ENCODE measurements at regions not wholly inside any gene's neighbourhood (a gene's known extent, or its start where the extent isn't known, plus 50 kb on each side); places are given as distances from the start of the nearest gene placed in this dataset.
"Not testable (repeated sequence)": the region's sequence is repeated elsewhere in the genome, so short reads cannot be mapped to it uniquely, and the experiment has no call there.

DNA sequence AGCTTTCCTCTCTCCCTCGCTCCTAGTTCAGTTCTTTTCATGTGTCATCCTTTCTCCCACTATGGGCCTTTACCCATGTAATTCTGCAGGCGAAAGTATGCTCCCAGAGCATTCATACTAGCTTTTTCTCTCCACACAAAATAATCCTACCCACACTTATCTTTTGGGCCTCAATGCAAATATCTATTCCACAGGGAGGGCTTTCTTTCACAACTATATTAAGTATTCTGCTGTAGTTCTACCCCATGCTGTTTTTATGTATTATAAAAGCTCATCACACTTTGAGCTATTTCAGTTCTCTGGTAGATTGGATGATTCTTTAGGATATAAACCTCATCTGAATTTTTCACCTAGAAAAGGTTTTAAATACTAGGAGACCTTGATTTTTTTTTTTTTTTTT is 774.6 kb upstream of the CRIM1 start:
- TF ChIP-seq NR1H2 (CRISPR knock-in tag; IDR thresholded peaks at IDR 0.05) = no peak
- no peak for TF ChIP-seq GTF2I (CRISPR knock-in tag; conservative IDR thresholded peaks at IDR 0.05)
- TF ChIP-seq RELA (CRISPR knock-in tag; IDR thresholded peaks at IDR 0.05; ENCODE audit: borderline replicate concordance) = no peak
- TF ChIP-seq, protein P1, sequence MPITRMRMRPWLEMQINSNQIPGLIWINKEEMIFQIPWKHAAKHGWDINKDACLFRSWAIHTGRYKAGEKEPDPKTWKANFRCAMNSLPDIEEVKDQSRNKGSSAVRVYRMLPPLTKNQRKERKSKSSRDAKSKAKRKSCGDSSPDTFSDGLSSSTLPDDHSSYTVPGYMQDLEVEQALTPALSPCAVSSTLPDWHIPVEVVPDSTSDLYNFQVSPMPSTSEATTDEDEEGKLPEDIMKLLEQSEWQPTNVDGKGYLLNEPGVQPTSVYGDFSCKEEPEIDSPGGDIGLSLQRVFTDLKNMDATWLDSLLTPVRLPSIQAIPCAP (CRISPR knock-in tag; IDR thresholded peaks at IDR 0.05) = no peak
- no peak for TF ChIP-seq NR3C1 (CRISPR knock-in tag; conservative IDR thresholded peaks at IDR 0.05; ENCODE audit: low read depth)
- no peak for TF ChIP-seq OVOL2 (CRISPR knock-in tag; IDR thresholded peaks at IDR 0.05; ENCODE audit: borderline replicate concordance)
- TF ChIP-seq CREB1 (CRISPR knock-in tag; IDR thresholded peaks at IDR 0.05) = no peak
- TF ChIP-seq, protein P2, sequence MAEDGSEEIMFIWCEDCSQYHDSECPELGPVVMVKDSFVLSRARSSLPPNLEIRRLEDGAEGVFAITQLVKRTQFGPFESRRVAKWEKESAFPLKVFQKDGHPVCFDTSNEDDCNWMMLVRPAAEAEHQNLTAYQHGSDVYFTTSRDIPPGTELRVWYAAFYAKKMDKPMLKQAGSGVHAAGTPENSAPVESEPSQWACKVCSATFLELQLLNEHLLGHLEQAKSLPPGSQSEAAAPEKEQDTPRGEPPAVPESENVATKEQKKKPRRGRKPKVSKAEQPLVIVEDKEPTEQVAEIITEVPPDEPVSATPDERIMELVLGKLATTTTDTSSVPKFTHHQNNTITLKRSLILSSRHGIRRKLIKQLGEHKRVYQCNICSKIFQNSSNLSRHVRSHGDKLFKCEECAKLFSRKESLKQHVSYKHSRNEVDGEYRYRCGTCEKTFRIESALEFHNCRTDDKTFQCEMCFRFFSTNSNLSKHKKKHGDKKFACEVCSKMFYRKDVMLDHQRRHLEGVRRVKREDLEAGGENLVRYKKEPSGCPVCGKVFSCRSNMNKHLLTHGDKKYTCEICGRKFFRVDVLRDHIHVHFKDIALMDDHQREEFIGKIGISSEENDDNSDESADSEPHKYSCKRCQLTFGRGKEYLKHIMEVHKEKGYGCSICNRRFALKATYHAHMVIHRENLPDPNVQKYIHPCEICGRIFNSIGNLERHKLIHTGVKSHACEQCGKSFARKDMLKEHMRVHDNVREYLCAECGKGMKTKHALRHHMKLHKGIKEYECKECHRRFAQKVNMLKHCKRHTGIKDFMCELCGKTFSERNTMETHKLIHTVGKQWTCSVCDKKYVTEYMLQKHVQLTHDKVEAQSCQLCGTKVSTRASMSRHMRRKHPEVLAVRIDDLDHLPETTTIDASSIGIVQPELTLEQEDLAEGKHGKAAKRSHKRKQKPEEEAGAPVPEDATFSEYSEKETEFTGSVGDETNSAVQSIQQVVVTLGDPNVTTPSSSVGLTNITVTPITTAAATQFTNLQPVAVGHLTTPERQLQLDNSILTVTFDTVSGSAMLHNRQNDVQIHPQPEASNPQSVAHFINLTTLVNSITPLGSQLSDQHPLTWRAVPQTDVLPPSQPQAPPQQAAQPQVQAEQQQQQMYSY (CRISPR knock-in tag; IDR thresholded peaks at IDR 0.05) = no peak
- no peak for TF ChIP-seq ELF4 (CRISPR knock-in tag; IDR thresholded peaks at IDR 0.05; ENCODE audit: low read depth)
- TF ChIP-seq, protein P3, sequence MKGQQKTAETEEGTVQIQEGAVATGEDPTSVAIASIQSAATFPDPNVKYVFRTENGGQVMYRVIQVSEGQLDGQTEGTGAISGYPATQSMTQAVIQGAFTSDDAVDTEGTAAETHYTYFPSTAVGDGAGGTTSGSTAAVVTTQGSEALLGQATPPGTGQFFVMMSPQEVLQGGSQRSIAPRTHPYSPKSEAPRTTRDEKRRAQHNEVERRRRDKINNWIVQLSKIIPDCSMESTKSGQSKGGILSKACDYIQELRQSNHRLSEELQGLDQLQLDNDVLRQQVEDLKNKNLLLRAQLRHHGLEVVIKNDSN (CRISPR knock-in tag; IDR thresholded peaks at IDR 0.05) = no peak
- TF ChIP-seq E2F1 (CRISPR knock-in tag; IDR thresholded peaks at IDR 0.05) = no peak
- no peak for TF ChIP-seq IRF2 (CRISPR knock-in tag; IDR thresholded peaks at IDR 0.05; ENCODE audit: borderline replicate concordance, low read depth)
- TF ChIP-seq USF2 (CRISPR knock-in tag; IDR thresholded peaks at IDR 0.05) = no peak
- TF ChIP-seq CBFB (CRISPR knock-in tag; IDR thresholded peaks at IDR 0.05; ENCODE audit: low read depth) = no peak
- TF ChIP-seq ARID4B (CRISPR knock-in tag; IDR thresholded peaks at IDR 0.05; ENCODE audit: borderline replicate concordance) = no peak
- peaks cover 59% of the 10 kb centered on the region for H3K36me3 Mint-ChIP-seq
- no peak for DNase-seq (ENCODE audit: low spot score)

DNA sequence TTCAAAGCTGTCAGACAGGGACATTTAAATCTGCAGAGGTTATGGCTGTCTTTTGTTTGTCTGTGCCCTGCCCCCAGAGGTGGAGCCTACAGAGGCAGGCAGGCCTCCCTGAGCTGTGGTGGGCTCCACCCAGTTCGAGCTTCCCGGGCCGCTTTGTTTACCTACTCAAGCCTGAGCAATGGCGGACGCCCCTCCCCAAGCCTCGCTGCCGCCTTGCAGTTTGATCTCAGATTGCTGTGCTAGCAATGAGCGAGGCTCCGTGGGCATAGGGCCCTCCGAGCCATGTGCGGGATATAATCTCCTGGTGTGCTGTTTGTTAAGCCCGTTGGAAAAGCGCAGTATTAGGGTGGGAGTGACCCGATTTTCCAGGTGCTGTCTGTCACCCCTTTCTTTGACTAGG is 787.0 kb upstream of the CRIM1 start:
- Mint-ChIP-seq H3K36me3 (peaks cover 35% of the 10 kb centered on the region), H3K9me3 (peaks cover 71% of the 10 kb centered on the region)
- ATAC-seq; POLR2A ChIA-PET; H3K4me1 Mint-ChIP-seq; H3K27me3 Mint-ChIP-seq (ENCODE audit: low read depth); CTCF ChIA-PET; DNase-seq (ENCODE audit: low spot score); H3K27ac Mint-ChIP-seq; H3K4me3 Mint-ChIP-seq: not testable (repeated sequence)

More for the DNA sequence above, 774.6 kb upstream of the CRIM1 start:
- Mint-ChIP-seq H3K4me3 (no peak overlapping the region), H3K27ac (no peak overlapping the region), H3K27me3 (ENCODE audit: low read depth) (no peaks in the 10 kb centered on the region), H3K4me1 (0 out of 2 replicates have a peak, but pooled peaks cover 3% of the 10 kb centered on the region), H3K9me3 (peaks cover 70% of the 10 kb centered on the region)
- ChIA-PET POLR2A (no interaction called here), CTCF (no interaction called here)
- no peak for ATAC-seq

Data from WTC11 (cell line).